Kidney epithelial cell (primary cell): ENCODE measurements at regions not wholly inside any gene's neighbourhood (a gene's known extent, or its start where the extent isn't known, plus 50 kb on each side); places are given as distances from the start of the nearest gene placed in this dataset.

ENCODE experiments used
- DNase-seq: peaks from one replicate; pipeline ENCODE4 v3.0.0-alpha.2; 2010; ENCODE audit warnings: low read depth
- H3K27me3 ChIP-seq: 2 replicates; pipeline ENCODE4 v1.6.0; 2011; ENCODE audit warnings: low read length; ENCODE audit not compliant: control insufficient read depth, insufficient read depth
- H3K36me3 ChIP-seq: 2 replicates; pipeline ENCODE4 v1.5.1; 2011; ENCODE audit warnings: low read length; ENCODE audit not compliant: control insufficient read depth, insufficient read depth
- H3K4me3 ChIP-seq: 2 replicates; pipeline ENCODE4 v1.5.1; 2011; ENCODE audit warnings: low read depth, mild to moderate bottlenecking, control low read depth, low read length
- TF ChIP-seq, protein P1 (sequence below): IDR thresholded peaks from 2 replicates; pipeline ENCODE4 v1.5.1; 2011; ENCODE audit warnings: mild to moderate bottlenecking, moderate library complexity, low read length, control low read depth, inconsistent platforms; ENCODE audit not compliant: insufficient read depth, poor library complexity, severe bottlenecking

DNA sequence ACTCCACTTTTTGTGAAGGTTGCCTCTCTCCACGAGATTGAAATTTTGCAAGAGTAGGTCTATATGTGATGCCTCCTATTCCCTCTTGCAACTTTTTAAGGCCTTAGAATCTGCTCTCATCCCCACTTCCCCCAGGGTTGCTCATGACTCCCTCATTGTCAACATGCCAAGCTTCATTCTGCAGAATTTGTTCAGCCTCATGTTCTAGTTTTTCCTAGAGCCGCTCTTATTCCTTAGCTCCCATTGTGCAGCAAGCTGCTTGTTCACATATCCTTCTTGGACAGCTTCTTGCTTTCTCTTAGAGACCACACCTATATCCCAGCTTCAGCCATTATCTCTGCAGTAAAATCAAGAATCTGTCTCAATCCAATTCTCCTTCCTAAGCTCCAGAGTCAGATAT lies 82.4 kb downstream of the CNGA2 start:
- TF ChIP-seq, protein P1, sequence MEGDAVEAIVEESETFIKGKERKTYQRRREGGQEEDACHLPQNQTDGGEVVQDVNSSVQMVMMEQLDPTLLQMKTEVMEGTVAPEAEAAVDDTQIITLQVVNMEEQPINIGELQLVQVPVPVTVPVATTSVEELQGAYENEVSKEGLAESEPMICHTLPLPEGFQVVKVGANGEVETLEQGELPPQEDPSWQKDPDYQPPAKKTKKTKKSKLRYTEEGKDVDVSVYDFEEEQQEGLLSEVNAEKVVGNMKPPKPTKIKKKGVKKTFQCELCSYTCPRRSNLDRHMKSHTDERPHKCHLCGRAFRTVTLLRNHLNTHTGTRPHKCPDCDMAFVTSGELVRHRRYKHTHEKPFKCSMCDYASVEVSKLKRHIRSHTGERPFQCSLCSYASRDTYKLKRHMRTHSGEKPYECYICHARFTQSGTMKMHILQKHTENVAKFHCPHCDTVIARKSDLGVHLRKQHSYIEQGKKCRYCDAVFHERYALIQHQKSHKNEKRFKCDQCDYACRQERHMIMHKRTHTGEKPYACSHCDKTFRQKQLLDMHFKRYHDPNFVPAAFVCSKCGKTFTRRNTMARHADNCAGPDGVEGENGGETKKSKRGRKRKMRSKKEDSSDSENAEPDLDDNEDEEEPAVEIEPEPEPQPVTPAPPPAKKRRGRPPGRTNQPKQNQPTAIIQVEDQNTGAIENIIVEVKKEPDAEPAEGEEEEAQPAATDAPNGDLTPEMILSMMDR: no peak
- DNase-seq: no peak
- H3K36me3 ChIP-seq: no peaks in the 10 kb centered on the region
- no peaks in the 10 kb centered on the region for H3K27me3 ChIP-seq
- H3K4me3 ChIP-seq: no peak overlapping the region

DNA sequence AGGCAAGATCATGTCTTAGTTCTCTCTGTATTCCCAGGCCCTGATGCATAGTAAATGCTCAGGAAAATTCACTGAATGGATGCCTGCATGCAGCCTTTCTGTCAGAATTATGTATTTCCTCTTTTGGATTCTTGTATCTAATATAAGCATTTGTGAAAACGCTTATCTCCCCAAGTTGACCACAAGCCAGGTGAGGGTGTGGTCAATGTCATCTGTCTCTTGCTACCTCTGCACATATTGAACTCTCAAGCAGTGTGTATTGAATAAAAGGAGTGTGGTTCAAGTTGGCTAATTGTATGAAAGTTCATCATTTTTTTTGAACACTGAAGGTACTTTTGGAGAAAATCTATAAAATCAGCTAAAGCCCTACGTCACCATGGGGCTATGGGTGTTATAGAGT lies 84.3 kb downstream of the CNGA2 start:
- H3K27me3 ChIP-seq: no peaks in the 10 kb centered on the region
- H3K36me3 ChIP-seq: no peaks in the 10 kb centered on the region
- H3K4me3 ChIP-seq: no peak overlapping the region
- no peak for DNase-seq
- TF ChIP-seq, protein P1: no peak

DNA sequence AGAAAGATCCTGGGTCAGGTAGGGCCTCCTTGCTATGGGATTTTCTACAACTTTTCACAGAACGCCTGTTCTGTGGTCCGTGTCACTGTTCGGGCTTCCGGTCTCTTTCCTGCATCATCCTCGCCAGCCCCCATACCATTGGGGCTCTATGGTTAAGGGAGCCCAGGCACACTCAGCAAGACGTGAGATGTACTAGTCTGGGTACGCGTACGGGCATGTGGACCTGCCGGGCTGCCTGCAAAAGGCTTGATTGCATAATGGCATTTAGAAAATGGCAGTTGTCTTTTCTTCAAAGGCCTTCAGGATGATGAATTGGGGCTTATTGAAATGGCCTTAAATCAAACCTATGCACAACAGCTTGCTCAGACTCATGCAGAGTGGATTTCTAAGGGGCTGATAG lies 86.7 kb downstream of the CNGA2 start:
- TF ChIP-seq, protein P1: no peak
- DNase-seq: no peak

DNA sequence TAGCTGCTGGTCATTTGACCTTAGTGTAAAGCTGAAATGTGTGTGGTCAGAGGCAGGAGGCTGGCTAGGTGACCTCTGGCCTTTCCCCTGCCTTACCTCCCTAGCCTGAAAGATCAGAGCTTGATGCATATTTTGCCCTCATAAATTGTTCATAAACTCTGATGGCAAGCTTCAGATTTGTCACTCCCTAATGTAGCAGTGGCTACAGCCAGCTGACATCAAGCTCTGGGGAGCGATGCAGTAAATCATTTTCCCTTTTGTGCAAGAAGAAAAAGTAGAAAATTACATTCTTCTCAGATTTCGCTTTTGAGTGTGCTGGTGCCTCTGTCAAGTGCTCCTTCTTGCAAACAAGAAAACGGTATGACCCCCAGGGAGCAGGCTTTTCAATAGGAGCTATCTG lies 87.7 kb upstream of the MAGEA4 start:
- Histone ChIP-seq H3K36me3 (no peaks in the 10 kb centered on the region), H3K27me3 (no peaks in the 10 kb centered on the region), H3K4me3 (no peak overlapping the region)
- TF ChIP-seq, protein P1: no peak
- DNase-seq: no peak

More for the DNA sequence above, 86.7 kb downstream of the CNGA2 start:
- Histone ChIP-seq H3K36me3 (no peaks in the 10 kb centered on the region), H3K4me3 (no peak overlapping the region), H3K27me3 (no peaks in the 10 kb centered on the region)

DNA sequence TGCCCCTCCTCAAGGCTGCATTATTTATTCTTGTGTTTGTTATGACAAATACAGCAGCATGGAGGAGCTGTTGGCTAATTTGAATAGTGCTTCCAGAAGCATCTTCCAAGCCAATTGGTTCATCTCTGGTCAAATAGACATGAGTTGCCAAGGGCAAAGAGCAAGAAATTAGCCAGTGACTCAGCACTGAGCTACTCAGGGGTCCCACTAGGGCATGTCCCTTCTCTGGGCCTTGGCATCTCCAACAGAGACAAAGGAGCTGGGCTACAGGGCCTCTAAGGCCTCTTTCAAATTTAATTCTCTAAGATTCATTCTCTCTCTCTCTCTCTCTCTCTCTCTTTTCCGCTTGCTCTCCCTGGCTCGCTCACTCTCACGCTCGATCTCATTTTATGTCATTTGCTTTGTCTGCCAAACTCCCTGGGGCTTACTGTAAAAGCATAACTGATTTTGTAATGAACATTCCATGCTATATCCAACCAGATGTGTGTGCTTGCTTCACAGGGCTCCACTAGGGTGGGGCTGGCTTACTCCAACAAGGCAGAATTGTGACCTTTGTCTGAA lies 86.7 kb upstream of the MAGEA4 start:
- Histone ChIP-seq H3K36me3 (no peaks in the 10 kb centered on the region), H3K4me3 (no peak overlapping the region), H3K27me3 (no peaks in the 10 kb centered on the region)
- TF ChIP-seq, protein P1: no peak
- DNase-seq: peak; percentile 10

DNA sequence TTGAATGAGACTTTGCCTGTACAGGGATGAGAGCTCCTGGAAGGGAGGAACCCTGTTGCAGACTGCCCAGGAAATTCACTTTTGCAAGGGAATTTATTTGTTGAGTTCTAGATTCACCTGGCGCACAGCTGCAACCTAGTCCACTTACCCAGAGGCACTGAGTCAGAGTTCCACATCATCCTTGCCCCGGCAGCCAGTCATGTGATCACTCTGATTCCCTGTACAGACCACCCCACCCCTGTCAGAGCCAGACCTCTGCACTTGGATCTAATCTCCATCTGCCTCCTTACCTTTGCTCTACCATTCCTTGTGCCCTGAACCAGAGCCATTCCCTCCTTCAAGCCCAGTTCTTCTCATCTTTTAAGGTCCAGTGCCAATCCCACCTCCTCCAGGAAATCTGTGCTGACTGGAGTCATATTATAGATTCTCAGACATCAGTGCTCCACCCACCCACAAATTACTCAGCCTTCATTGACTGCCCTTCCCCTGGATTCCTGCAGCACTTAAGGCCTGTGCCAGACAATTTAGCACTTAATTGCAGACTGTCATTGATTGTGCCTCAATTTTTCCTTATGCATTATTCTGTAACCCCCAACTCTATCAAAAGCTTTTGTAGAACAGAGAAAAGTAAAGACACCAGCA lies 84.1 kb upstream of the MAGEA4 start:
- Histone ChIP-seq H3K4me3 (no peak overlapping the region), H3K27me3 (no peaks in the 10 kb centered on the region), H3K36me3 (no peaks in the 10 kb centered on the region)
- TF ChIP-seq, protein P1: no peak
- DNase-seq: no peak
